HG03039 (cell line): ENCODE measurements at regions not wholly inside any gene's neighbourhood (a gene's known extent, or its start where the extent isn't known, plus 50 kb on each side); places are given as distances from the start of the nearest gene placed in this dataset.

Source experiments
- ATAC-seq: cut with Tn5 transposase; IDR thresholded peaks from one replicate; pipeline ENCODE4 v1.9.1; 2021; ENCODE audit warnings: mild to moderate bottlenecking, moderate library complexity; ENCODE audit not compliant: unreplicated experiment

- no peak for ATAC-seq
Measured at GRCh38 chr22:49449811-49450446, 377.7 kb downstream of the BRD1 start.

- no peak for ATAC-seq
Measured at GRCh38 chr22:49449377-49449776, 378.3 kb downstream of the BRD1 start.

GRCh38 chr22:49448526-49448925 is 379.1 kb downstream of the BRD1 start:
- no peak for ATAC-seq

- ATAC-seq = no peak
Measured at GRCh38 chr22:49447837-49448236, 379.8 kb downstream of the BRD1 start.

- no peak for ATAC-seq
Measured at GRCh38 chr22:49446759-49447710, 380.6 kb downstream of the BRD1 start.

- ATAC-seq = no peak
Measured at GRCh38 chr22:49446145-49446758, 381.4 kb downstream of the BRD1 start.

GRCh38 chr22:49444781-49445180 is 382.9 kb downstream of the BRD1 start:
- no peak for ATAC-seq

GRCh38 chr22:49440931-49441330 is 386.7 kb downstream of the BRD1 start:
- no peak for ATAC-seq

GRCh38 chr22:49439373-49439772 is 388.3 kb downstream of the BRD1 start:
- no peak for ATAC-seq

GRCh38 chr22:49437956-49438355 is 389.7 kb downstream of the BRD1 start:
- no peak for ATAC-seq

- ATAC-seq = no peak
Measured at GRCh38 chr22:49437356-49437755, 390.3 kb downstream of the BRD1 start.

- no peak for ATAC-seq
Measured at GRCh38 chr22:49436056-49436455, 391.6 kb downstream of the BRD1 start.

- ATAC-seq = no peak
Measured at GRCh38 chr22:49435596-49435995, 392.1 kb downstream of the BRD1 start.

- ATAC-seq = no peak
Measured at GRCh38 chr22:49433717-49434611, 393.7 kb downstream of the BRD1 start.

GRCh38 chr22:49432897-49433443 is 394.7 kb downstream of the BRD1 start:
- no peak for ATAC-seq

- ATAC-seq = no peak
Measured at GRCh38 chr22:49432211-49432896, 395.3 kb downstream of the BRD1 start.

- ATAC-seq = no peak
Measured at GRCh38 chr22:49431551-49431950, 396.1 kb downstream of the BRD1 start.

GRCh38 chr22:49429066-49429465 is 398.6 kb downstream of the BRD1 start:
- ATAC-seq = no peak

- ATAC-seq = no peak
Measured at GRCh38 chr22:49427941-49428340, 399.7 kb downstream of the BRD1 start.

- ATAC-seq = no peak
Measured at GRCh38 chr22:49427341-49427740, 400.3 kb downstream of the BRD1 start.
